Thoracic aorta (tissue), 2 donors: ENCODE measurements at regions not wholly inside any gene's neighbourhood (a gene's known extent, or its start where the extent isn't known, plus 50 kb on each side); places are given as distances from the start of the nearest gene placed in this dataset.

Experiments
- ATAC-seq: fragments of 150-250 bp; one replicate; pipeline ENCODE4 v1.8.0; 2017; ENCODE audit warnings: low read depth; ENCODE audit not compliant: insufficient number of reproducible peaks, low FRiP score
- DNase-seq: peaks from one replicate; pipeline ENCODE4 v3.0.0-alpha.2; 2020; ENCODE audit warnings: low spot score
- H3K27ac ChIP-seq, 2 donors: fragments of 200-600 bp; sonication (generic); 1 replicate in 1 of 2; 2 replicates in 1 of 2; pipeline ENCODE4 v1.5.1; 2016; ENCODE audit warnings: mild to moderate bottlenecking in 2 of 2, moderate library complexity in 2 of 2
- H3K27me3 ChIP-seq: fragments of 200-600 bp; sonication (generic); replicated peaks from 2 replicates; pipeline ENCODE4 v1.6.0; 2016; ENCODE audit warnings: mild to moderate bottlenecking; ENCODE audit not compliant: insufficient read depth
- H3K36me3 ChIP-seq: fragments of 200-600 bp; sonication (generic); one replicate; pipeline ENCODE4 v1.5.1; 2016
- H3K4me1 ChIP-seq, 2 donors: fragments of 200-600 bp; sonication (generic); 1 replicate in 1 of 2; 2 replicates in 1 of 2; pipeline versions ENCODE4 v1.5.1 to v1.6.0; 2016; ENCODE audit warnings: low read depth in 2 of 2, mild to moderate bottlenecking in 1 of 2; ENCODE audit not compliant: control insufficient read depth in 1 of 2
- H3K4me3 ChIP-seq: fragments of 200-600 bp; sonication (generic); 2 replicates; pipeline ENCODE4 v1.5.1; 2016; ENCODE audit warnings: mild to moderate bottlenecking
- H3K9me3 ChIP-seq: fragments of 200-600 bp; sonication (generic); 2 replicates; pipeline ENCODE4 v1.5.1; 2016
- TF ChIP-seq, protein P1 (sequence below): fragments of 200-600 bp; sonication (generic); IDR thresholded peaks from one replicate; pipeline ENCODE4 v1.5.1; 2019; ENCODE audit warnings: antibody characterized with exemption

DNA sequence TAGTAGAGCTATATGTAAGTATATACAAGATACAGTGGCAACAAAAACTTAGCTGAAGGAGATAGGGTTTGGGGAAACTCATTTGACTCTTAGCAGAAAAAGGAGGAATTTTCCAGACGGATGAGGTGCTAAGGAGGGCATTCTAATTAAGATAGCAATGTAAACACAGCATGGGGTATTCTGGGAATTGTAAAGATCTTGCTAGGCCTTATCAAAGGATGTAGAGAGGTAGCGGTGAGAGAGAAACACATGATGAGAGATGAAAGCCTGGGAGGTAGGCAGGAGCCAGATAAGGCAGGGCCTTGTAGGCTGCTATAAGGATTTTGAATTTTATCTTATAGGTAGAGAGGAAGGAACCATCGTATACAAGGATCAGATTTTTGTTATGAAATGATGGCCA lies 106.6 kb upstream of the KCNN2 start:
- Histone ChIP-seq H3K4me1 (no peaks in the 10 kb centered on the region), H3K4me3 (no peak overlapping the region), H3K36me3 (no peaks in the 10 kb centered on the region), H3K27ac (no peak overlapping the region), H3K27me3 (no peaks in the 10 kb centered on the region), H3K9me3 (no peaks in the 10 kb centered on the region)
- TF ChIP-seq, protein P1, sequence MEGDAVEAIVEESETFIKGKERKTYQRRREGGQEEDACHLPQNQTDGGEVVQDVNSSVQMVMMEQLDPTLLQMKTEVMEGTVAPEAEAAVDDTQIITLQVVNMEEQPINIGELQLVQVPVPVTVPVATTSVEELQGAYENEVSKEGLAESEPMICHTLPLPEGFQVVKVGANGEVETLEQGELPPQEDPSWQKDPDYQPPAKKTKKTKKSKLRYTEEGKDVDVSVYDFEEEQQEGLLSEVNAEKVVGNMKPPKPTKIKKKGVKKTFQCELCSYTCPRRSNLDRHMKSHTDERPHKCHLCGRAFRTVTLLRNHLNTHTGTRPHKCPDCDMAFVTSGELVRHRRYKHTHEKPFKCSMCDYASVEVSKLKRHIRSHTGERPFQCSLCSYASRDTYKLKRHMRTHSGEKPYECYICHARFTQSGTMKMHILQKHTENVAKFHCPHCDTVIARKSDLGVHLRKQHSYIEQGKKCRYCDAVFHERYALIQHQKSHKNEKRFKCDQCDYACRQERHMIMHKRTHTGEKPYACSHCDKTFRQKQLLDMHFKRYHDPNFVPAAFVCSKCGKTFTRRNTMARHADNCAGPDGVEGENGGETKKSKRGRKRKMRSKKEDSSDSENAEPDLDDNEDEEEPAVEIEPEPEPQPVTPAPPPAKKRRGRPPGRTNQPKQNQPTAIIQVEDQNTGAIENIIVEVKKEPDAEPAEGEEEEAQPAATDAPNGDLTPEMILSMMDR: no peak
- ATAC-seq: no peak
- no peak for DNase-seq

DNA sequence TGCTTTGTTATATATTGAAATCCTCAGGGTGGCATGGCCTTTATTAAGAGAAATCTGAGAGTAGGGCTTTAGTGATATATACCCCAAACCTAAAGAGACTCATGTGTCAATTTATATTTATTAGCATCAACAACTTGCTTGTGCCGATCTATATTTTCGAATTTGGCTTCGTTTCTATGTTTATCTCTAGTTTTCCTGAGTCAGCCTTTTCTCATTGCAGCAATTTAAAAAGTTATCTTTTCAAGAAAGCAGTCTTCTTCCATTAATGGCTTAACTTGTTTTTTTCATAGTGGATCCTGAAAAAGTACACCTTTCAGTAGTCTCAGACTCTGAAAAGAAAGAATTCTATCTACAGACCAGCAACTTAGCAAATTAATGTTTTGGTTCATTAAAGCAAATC lies 99.9 kb upstream of the KCNN2 start:
- H3K36me3 ChIP-seq: no peaks in the 10 kb centered on the region
- ATAC-seq: no peak
- DNase-seq: no peak

GRCh38 chr5:114265432-114266060 lies 96.3 kb upstream of the KCNN2 start:
- TF ChIP-seq, protein P1: no peak
- Histone ChIP-seq H3K36me3 (no peaks in the 10 kb centered on the region), H3K4me1 (no peaks in the 10 kb centered on the region), H3K4me3 (no peak overlapping the region), H3K27ac (no peak overlapping the region), H3K9me3 (no peaks in the 10 kb centered on the region), H3K27me3 (no peaks in the 10 kb centered on the region)
- DNase-seq (no peak), ATAC-seq (no peak)

More for the DNA sequence above, 99.9 kb upstream of the KCNN2 start:
- Histone ChIP-seq H3K27ac (no peak overlapping the region), H3K4me3 (no peak overlapping the region), H3K27me3 (no peaks in the 10 kb centered on the region), H3K9me3 (no peaks in the 10 kb centered on the region), H3K4me1 (no peaks in the 10 kb centered on the region)
- TF ChIP-seq, protein P1: no peak

GRCh38 chr5:114266374-114266773 lies 95.5 kb upstream of the KCNN2 start:
- TF ChIP-seq, protein P1: no peak
- DNase-seq (no peak), ATAC-seq (no peak)
- no peak overlapping the region for H3K4me3 ChIP-seq
- no peaks in the 10 kb centered on the region for H3K27me3 ChIP-seq
- H3K4me1 ChIP-seq: no peaks in the 10 kb centered on the region
- H3K27ac ChIP-seq: no peak overlapping the region
- H3K9me3 ChIP-seq: no peaks in the 10 kb centered on the region
- H3K36me3 ChIP-seq: no peaks in the 10 kb centered on the region

- ATAC-seq: no peak
- Histone ChIP-seq H3K27ac (no peak overlapping the region), H3K36me3 (no peaks in the 10 kb centered on the region), H3K4me1 (no peaks in the 10 kb centered on the region), H3K27me3 (no peaks in the 10 kb centered on the region), H3K4me3 (no peak overlapping the region), H3K9me3 (no peaks in the 10 kb centered on the region)
- DNase-seq: no peak
- TF ChIP-seq, protein P1: no peak
Observed at GRCh38 chr5:114296191-114296590, 65.7 kb upstream of the KCNN2 start.
